K562 (cell line): ENCODE measurements at regions not wholly inside any gene's neighbourhood (a gene's known extent, or its start where the extent isn't known, plus 50 kb on each side); places are given as distances from the start of the nearest gene placed in this dataset.

Experiments
- CREB1 ChIP-seq, 2 experiments: sonication (generic) in 1 of 2; formaldehyde crosslinking in 1 of 2; IDR thresholded peaks; 2 replicates each; pipeline versions ENCODE4 v1.6.1 to v1.8.0; 2012 to 2022; ENCODE audit warnings: inconsistent platforms in 1 of 2, mild to moderate bottlenecking in 1 of 2, missing genetic modification reagents in 1 of 2, moderate library complexity in 1 of 2
- GABPB2 ChIP-seq: fragments of 250-450 bp; sonication (Bioruptor Pico); conservative IDR thresholded peaks from 2 replicates; pipeline ENCODE4 v1.5.1; 2021; ENCODE audit warnings: mild to moderate bottlenecking
- HMG20B ChIP-seq: fragments of 250-450 bp; sonication (Bioruptor Pico); IDR thresholded peaks from 2 replicates; pipeline ENCODE4 v1.5.0; 2021; ENCODE audit warnings: mild to moderate bottlenecking
- HNRNPH1 ChIP-seq: fragments of 200-400 bp; formaldehyde crosslinking; optimal IDR thresholded peaks from 2 replicates; pipeline ENCODE3; 2017; ENCODE audit warnings: low read depth, mild to moderate bottlenecking, low read length, moderate library complexity
- ILK ChIP-seq: fragments of 450-650 bp; IDR thresholded peaks from 2 replicates; pipeline ENCODE4 v1.6.1; 2016; ENCODE audit warnings: missing genetic modification characterization, low read depth, mild to moderate bottlenecking, missing compliant biosample characterization, moderate library complexity, borderline replicate concordance
- RBM15 ChIP-seq: fragments of 200-400 bp; formaldehyde crosslinking; IDR thresholded peaks from 2 replicates; pipeline ENCODE4 v1.6.1; 2018; ENCODE audit warnings: mild to moderate bottlenecking, low read length, moderate library complexity; ENCODE audit not compliant: insufficient read depth
- RBM34 ChIP-seq: fragments of 200-400 bp; formaldehyde crosslinking; IDR thresholded peaks from 2 replicates; pipeline ENCODE4 v1.6.1; 2018; ENCODE audit warnings: low read length, borderline replicate concordance; ENCODE audit not compliant: insufficient read depth
- TF ChIP-seq, protein P1 (sequence below), 2 experiments: fragments of 150-350 bp in 1 of 2; IDR thresholded peaks; 2 replicates each; pipeline ENCODE4 v1.6.1; 2012 to 2016; ENCODE audit warnings: low read depth in 2 of 2, low read length in 2 of 2, mild to moderate bottlenecking in 1 of 2, moderate library complexity in 1 of 2
- TF ChIP-seq, protein P2 (sequence below): sonication (generic); formaldehyde crosslinking; IDR thresholded peaks from 2 replicates; pipeline ENCODE4 v1.8.1; 2022; ENCODE audit warnings: missing genetic modification reagents
- TF ChIP-seq, protein P3 (sequence below): fragments of 150-350 bp; conservative IDR thresholded peaks from 2 replicates; pipeline ENCODE4 v1.6.1; 2014; ENCODE audit warnings: low read length
- TF ChIP-seq, protein P4 (sequence below): fragments of 250-450 bp; sonication (Bioruptor Pico); IDR thresholded peaks from 2 replicates; pipeline ENCODE4 v1.4.0; 2020; ENCODE audit warnings: borderline replicate concordance
- TF ChIP-seq, protein P5 (sequence below), 2 experiments: fragments of 200-800 bp in 1 of 2; sonication (Bioruptor generic) in 1 of 2; sonication (generic) in 1 of 2; formaldehyde crosslinking in 1 of 2; IDR thresholded peaks in 1 of 2; conservative IDR thresholded peaks in 1 of 2; 2 replicates each; pipeline versions ENCODE4 v1.5.0 to v1.6.1; 2016 to 2020; ENCODE audit warnings: missing compliant biosample characterization in 1 of 2, missing genetic modification characterization in 1 of 2, missing genetic modification reagents in 1 of 2

DNA sequence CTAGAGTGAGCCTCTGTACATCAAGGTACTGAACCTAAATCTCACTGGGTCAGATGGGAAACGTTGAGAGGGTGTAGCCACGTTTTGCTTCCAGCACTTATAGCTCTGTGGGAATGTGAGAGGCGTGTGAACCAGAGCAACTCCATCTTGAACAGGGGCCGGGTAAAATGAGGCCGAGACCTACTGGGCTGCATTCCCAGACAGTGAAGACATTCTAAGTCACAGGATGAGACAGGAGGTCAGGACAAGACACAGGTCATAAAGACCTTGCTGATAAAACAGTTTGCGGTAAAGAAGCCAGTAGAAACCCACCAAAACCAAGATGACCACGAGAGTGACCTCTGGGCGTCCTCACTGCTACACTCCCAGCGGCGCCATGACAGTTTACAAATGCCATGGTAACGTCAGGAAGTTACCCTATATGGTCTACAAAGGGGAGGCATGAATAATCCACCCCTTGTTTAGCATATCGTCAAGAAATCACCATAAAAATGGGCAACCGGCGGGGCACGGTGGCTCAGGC lies 63.4 kb upstream of the NCOR2 start (continued):
- TF ChIP-seq, protein P1, sequence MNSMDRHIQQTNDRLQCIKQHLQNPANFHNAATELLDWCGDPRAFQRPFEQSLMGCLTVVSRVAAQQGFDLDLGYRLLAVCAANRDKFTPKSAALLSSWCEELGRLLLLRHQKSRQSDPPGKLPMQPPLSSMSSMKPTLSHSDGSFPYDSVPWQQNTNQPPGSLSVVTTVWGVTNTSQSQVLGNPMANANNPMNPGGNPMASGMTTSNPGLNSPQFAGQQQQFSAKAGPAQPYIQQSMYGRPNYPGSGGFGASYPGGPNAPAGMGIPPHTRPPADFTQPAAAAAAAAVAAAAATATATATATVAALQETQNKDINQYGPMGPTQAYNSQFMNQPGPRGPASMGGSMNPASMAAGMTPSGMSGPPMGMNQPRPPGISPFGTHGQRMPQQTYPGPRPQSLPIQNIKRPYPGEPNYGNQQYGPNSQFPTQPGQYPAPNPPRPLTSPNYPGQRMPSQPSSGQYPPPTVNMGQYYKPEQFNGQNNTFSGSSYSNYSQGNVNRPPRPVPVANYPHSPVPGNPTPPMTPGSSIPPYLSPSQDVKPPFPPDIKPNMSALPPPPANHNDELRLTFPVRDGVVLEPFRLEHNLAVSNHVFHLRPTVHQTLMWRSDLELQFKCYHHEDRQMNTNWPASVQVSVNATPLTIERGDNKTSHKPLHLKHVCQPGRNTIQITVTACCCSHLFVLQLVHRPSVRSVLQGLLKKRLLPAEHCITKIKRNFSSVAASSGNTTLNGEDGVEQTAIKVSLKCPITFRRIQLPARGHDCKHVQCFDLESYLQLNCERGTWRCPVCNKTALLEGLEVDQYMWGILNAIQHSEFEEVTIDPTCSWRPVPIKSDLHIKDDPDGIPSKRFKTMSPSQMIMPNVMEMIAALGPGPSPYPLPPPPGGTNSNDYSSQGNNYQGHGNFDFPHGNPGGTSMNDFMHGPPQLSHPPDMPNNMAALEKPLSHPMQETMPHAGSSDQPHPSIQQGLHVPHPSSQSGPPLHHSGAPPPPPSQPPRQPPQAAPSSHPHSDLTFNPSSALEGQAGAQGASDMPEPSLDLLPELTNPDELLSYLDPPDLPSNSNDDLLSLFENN (IDR thresholded peaks at IDR 0.05; ENCODE audit: low read depth in 2 of 2, low read length in 2 of 2), result no peak
- TF ChIP-seq, protein P2, sequence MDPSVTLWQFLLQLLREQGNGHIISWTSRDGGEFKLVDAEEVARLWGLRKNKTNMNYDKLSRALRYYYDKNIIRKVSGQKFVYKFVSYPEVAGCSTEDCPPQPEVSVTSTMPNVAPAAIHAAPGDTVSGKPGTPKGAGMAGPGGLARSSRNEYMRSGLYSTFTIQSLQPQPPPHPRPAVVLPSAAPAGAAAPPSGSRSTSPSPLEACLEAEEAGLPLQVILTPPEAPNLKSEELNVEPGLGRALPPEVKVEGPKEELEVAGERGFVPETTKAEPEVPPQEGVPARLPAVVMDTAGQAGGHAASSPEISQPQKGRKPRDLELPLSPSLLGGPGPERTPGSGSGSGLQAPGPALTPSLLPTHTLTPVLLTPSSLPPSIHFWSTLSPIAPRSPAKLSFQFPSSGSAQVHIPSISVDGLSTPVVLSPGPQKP (CRISPR knock-in tag), result no peak
- TF ChIP-seq HNRNPH1 (no peak), ILK (tag) (no peak), RBM34 (no peak), RBM15 (no peak), CREB1 (IDR thresholded peaks at IDR 0.05) (no peak), CREB1 (CRISPR knock-in tag; IDR thresholded peaks at IDR 0.05) (no peak), GABPB2 (no peak), HMG20B (CRISPR knock-in tag) (no peak)
- TF ChIP-seq, protein P3, sequence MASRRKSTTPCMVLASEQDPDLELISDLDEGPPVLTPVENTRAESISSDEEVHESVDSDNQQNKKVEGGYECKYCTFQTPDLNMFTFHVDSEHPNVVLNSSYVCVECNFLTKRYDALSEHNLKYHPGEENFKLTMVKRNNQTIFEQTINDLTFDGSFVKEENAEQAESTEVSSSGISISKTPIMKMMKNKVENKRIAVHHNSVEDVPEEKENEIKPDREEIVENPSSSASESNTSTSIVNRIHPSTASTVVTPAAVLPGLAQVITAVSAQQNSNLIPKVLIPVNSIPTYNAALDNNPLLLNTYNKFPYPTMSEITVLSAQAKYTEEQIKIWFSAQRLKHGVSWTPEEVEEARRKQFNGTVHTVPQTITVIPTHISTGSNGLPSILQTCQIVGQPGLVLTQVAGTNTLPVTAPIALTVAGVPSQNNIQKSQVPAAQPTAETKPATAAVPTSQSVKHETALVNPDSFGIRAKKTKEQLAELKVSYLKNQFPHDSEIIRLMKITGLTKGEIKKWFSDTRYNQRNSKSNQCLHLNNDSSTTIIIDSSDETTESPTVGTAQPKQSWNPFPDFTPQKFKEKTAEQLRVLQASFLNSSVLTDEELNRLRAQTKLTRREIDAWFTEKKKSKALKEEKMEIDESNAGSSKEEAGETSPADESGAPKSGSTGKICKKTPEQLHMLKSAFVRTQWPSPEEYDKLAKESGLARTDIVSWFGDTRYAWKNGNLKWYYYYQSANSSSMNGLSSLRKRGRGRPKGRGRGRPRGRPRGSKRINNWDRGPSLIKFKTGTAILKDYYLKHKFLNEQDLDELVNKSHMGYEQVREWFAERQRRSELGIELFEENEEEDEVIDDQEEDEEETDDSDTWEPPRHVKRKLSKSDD, result no peak
- TF ChIP-seq, protein P4, sequence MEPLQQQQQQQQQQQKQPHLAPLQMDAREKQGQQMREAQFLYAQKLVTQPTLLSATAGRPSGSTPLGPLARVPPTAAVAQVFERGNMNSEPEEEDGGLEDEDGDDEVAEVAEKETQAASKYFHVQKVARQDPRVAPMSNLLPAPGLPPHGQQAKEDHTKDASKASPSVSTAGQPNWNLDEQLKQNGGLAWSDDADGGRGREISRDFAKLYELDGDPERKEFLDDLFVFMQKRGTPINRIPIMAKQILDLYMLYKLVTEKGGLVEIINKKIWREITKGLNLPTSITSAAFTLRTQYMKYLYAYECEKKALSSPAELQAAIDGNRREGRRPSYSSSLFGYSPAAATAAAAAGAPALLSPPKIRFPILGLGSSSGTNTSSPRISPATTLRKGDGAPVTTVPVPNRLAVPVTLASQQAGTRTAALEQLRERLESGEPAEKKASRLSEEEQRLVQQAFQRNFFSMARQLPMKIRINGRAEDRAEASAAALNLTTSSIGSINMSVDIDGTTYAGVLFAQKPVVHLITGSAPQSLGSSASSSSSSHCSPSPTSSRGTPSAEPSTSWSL (CRISPR knock-in tag), result no peak
- TF ChIP-seq, protein P5, sequence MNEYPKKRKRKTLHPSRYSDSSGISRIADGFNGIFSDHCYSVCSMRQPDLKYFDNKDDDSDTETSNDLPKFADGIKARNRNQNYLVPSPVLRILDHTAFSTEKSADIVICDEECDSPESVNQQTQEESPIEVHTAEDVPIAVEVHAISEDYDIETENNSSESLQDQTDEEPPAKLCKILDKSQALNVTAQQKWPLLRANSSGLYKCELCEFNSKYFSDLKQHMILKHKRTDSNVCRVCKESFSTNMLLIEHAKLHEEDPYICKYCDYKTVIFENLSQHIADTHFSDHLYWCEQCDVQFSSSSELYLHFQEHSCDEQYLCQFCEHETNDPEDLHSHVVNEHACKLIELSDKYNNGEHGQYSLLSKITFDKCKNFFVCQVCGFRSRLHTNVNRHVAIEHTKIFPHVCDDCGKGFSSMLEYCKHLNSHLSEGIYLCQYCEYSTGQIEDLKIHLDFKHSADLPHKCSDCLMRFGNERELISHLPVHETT (CRISPR knock-in tag; conservative IDR thresholded peaks at IDR 0.05 in 1 of 2, IDR thresholded peaks at IDR 0.05 in 1 of 2), result peak in 1 of 2 experiments; percentile 88; a peak in 2 of 4 replicates
